Loucy (cell line): ENCODE measurements at regions not wholly inside any gene's neighbourhood (a gene's known extent, or its start where the extent isn't known, plus 50 kb on each side); places are given as distances from the start of the nearest gene placed in this dataset.

Source experiments
- H2AFZ ChIP-seq: fragments of 200-600 bp; sonication (generic); 2 replicates; pipeline ENCODE4 v1.6.0; 2016; ENCODE audit warnings: antibody characterized with exemption, mild to moderate bottlenecking, low read length, moderate library complexity
- H3F3A ChIP-seq: fragments of 200-600 bp; 2 replicates; pipeline ENCODE4 v1.6.0; 2016; ENCODE audit warnings: antibody characterized with exemption, low read depth, mild to moderate bottlenecking
- H3K27me3 ChIP-seq: fragments of 200-600 bp; sonication (generic); 2 replicates; pipeline ENCODE4 v1.6.1; 2014; ENCODE audit warnings: low read length, mild to moderate bottlenecking; ENCODE audit not compliant: insufficient read depth, poor library complexity, severe bottlenecking
- H3K36me3 ChIP-seq: fragments of 200-600 bp; sonication (generic); 2 replicates; pipeline ENCODE4 v1.6.1; 2016; ENCODE audit warnings: low read length; ENCODE audit not compliant: insufficient read depth
- H3K4me1 ChIP-seq: fragments of 200-600 bp; sonication (generic); 2 replicates; pipeline ENCODE4 v1.5.1; 2014; ENCODE audit warnings: low read length, mild to moderate bottlenecking; ENCODE audit not compliant: insufficient read depth, poor library complexity, severe bottlenecking
- H3K4me2 ChIP-seq: fragments of 200-600 bp; sonication (generic); 2 replicates; pipeline ENCODE4 v1.6.0; 2014; ENCODE audit warnings: antibody characterized with exemption, low read length, low read depth, mild to moderate bottlenecking; ENCODE audit not compliant: poor library complexity, severe bottlenecking
- H3K4me3 ChIP-seq: fragments of 200-600 bp; sonication (generic); 2 replicates; pipeline ENCODE4 v1.5.1; 2014; ENCODE audit warnings: low read length, mild to moderate bottlenecking, mixed read lengths; ENCODE audit not compliant: poor library complexity, severe bottlenecking
- H3K79me2 ChIP-seq: fragments of 200-600 bp; sonication (generic); 2 replicates; pipeline ENCODE4 v1.6.1; 2014; ENCODE audit warnings: low read length; ENCODE audit not compliant: insufficient read depth
- H3K9ac ChIP-seq: fragments of 200-600 bp; sonication (generic); 2 replicates; pipeline ENCODE4 v1.6.0; 2014; ENCODE audit warnings: mild to moderate bottlenecking, low read depth, low read length, moderate library complexity; ENCODE audit not compliant: poor library complexity, severe bottlenecking
- H3K9me2 ChIP-seq: fragments of 200-600 bp; sonication (generic); replicated peaks from 2 replicates; pipeline ENCODE4 v1.6.1; 2016; ENCODE audit warnings: low read depth, low read length, mixed read lengths
- H3K9me3 ChIP-seq: fragments of 200-600 bp; sonication (generic); 2 replicates; pipeline ENCODE4 v1.6.1; 2014; ENCODE audit warnings: mild to moderate bottlenecking, antibody characterized with exemption, low read length, low read depth; ENCODE audit not compliant: insufficient read depth
- H4K20me1 ChIP-seq: fragments of 200-600 bp; sonication (generic); 2 replicates; pipeline ENCODE4 v1.6.0; 2014; ENCODE audit warnings: antibody characterized with exemption, low read length, mild to moderate bottlenecking; ENCODE audit not compliant: insufficient read depth, poor library complexity, severe bottlenecking
- EZH2phosphoT487 ChIP-seq: fragments of 200-600 bp; IDR thresholded peaks from 2 replicates; pipeline ENCODE4 v1.6.1; 2018; ENCODE audit warnings: antibody characterized with exemption, mild to moderate bottlenecking, moderate library complexity, borderline replicate concordance
- TF ChIP-seq, protein P1 (sequence below): fragments of 200-600 bp; sonication (generic); conservative IDR thresholded peaks from 2 replicates; pipeline ENCODE4 v1.5.1; 2014; ENCODE audit warnings: mild to moderate bottlenecking, antibody characterized with exemption, low read length

DNA sequence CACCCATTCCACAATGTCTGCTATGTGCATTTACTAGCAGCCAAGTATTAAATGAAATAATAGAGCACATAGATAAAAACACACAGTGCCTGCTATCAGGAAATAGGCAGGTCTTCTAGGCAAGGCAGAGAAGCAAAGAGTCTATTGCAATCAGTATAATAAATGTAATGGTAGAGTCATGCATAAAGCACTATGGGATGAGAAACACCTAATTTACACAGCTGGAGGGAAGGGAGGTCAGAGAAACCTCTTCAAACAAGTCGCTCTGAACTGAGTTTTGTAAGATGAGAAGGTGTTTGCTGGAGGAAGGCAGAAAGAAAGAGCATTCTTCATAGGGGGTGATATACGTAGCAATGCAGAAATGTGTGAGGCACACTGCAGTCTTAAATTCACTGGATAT lies 341.0 kb upstream of the DMAC1 start:
- Histone ChIP-seq H3K9me3 (no peaks in the 10 kb centered on the region), H2AFZ (no peak overlapping the region), H3K4me2 (no peak overlapping the region), H3K36me3 (no peaks in the 10 kb centered on the region), H3K4me1 (no peaks in the 10 kb centered on the region), H3K79me2 (no peaks in the 10 kb centered on the region), H4K20me1 (no peaks in the 10 kb centered on the region), H3K4me3 (no peak overlapping the region), H3F3A (no peaks in the 10 kb centered on the region), H3K9ac (no peak overlapping the region), H3K27me3 (no peaks in the 10 kb centered on the region), H3K9me2 (no peaks in the 10 kb centered on the region)
- TF ChIP-seq EZH2phosphoT487, result no peak
- TF ChIP-seq, protein P1, sequence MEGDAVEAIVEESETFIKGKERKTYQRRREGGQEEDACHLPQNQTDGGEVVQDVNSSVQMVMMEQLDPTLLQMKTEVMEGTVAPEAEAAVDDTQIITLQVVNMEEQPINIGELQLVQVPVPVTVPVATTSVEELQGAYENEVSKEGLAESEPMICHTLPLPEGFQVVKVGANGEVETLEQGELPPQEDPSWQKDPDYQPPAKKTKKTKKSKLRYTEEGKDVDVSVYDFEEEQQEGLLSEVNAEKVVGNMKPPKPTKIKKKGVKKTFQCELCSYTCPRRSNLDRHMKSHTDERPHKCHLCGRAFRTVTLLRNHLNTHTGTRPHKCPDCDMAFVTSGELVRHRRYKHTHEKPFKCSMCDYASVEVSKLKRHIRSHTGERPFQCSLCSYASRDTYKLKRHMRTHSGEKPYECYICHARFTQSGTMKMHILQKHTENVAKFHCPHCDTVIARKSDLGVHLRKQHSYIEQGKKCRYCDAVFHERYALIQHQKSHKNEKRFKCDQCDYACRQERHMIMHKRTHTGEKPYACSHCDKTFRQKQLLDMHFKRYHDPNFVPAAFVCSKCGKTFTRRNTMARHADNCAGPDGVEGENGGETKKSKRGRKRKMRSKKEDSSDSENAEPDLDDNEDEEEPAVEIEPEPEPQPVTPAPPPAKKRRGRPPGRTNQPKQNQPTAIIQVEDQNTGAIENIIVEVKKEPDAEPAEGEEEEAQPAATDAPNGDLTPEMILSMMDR, result no peak

DNA sequence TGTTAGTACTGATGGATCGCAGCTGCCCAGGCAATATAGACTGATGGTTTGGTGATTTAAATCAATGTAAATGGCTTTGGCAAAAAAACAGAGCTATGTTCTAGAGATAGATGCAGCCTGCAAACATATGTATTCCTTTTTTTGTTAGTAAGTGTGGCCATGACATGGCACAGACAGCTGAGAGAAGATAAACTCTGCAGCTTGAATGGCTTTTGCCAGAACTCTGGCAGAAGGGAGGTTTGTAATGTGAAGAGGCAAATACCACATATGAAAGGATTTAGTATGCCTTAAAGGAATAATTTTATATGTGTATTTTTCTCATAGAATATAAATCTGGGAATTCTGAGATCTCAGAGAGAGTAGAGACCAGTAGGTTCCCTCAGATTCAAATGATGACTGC lies 340.2 kb upstream of the DMAC1 start:
- Histone ChIP-seq H3K4me1 (no peaks in the 10 kb centered on the region), H3K4me2 (no peak overlapping the region), H3K4me3 (no peak overlapping the region), H4K20me1 (no peaks in the 10 kb centered on the region), H3F3A (no peaks in the 10 kb centered on the region), H3K79me2 (no peaks in the 10 kb centered on the region), H3K9me3 (no peaks in the 10 kb centered on the region), H3K36me3 (no peaks in the 10 kb centered on the region), H3K9me2 (no peaks in the 10 kb centered on the region), H3K27me3 (no peaks in the 10 kb centered on the region), H3K9ac (no peak overlapping the region), H2AFZ (no peak overlapping the region)
- TF ChIP-seq, protein P1, result no peak
- no peak for TF ChIP-seq EZH2phosphoT487

DNA sequence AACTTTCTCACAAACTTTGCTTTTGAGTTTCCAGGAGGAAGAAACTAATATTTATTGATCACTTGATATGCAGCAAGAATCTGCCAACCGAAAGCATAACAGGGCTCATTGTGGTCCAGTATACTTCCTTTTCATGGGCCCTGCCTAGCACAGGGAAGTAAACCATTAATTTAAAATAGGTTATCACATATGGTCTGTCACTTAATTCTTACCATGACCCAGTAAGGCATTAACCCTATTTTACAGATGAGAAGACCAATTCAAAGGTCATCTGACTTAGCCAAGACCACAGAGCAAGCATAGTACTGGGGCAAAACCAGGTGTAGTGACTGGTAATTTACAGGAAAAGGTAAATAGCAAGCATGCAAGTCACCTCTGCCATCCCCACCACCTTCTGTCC lies 336.9 kb upstream of the DMAC1 start:
- Histone ChIP-seq H3K4me2 (no peak overlapping the region), H3K27me3 (no peaks in the 10 kb centered on the region), H3K9ac (no peak overlapping the region), H2AFZ (no peak overlapping the region), H3K4me1 (no peaks in the 10 kb centered on the region), H3K79me2 (no peaks in the 10 kb centered on the region), H3K36me3 (no peaks in the 10 kb centered on the region), H3F3A (no peaks in the 10 kb centered on the region), H4K20me1 (no peaks in the 10 kb centered on the region), H3K9me3 (no peaks in the 10 kb centered on the region), H3K4me3 (no peak overlapping the region), H3K9me2 (no peaks in the 10 kb centered on the region)
- TF ChIP-seq EZH2phosphoT487, result no peak
- TF ChIP-seq, protein P1, result no peak
